KMS-11 (cell line): ENCODE measurements at regions not wholly inside any gene's neighbourhood (a gene's known extent, or its start where the extent isn't known, plus 50 kb on each side); places are given as distances from the start of the nearest gene placed in this dataset.

Experiments used
- H2AFZ ChIP-seq: fragments of 200-600 bp; sonication (generic); 2 replicates; pipeline ENCODE4 v1.6.1; 2016; ENCODE audit warnings: antibody characterized with exemption, mixed run types, low read depth
- H3K27ac ChIP-seq: fragments of 200-600 bp; sonication (generic); 2 replicates; pipeline ENCODE4 v1.6.1; 2016; ENCODE audit warnings: mild to moderate bottlenecking, mixed run types
- H3K27me3 ChIP-seq: fragments of 200-600 bp; sonication (generic); 2 replicates; pipeline ENCODE4 v1.6.1; 2017; ENCODE audit warnings: mild to moderate bottlenecking, low read depth, mixed run types, moderate library complexity; ENCODE audit not compliant: insufficient read depth
- H3K36me3 ChIP-seq: fragments of 200-600 bp; sonication (generic); 2 replicates; pipeline ENCODE4 v1.6.1; 2017; ENCODE audit warnings: mild to moderate bottlenecking, mixed run types; ENCODE audit not compliant: insufficient read depth
- H3K4me1 ChIP-seq: fragments of 200-600 bp; sonication (generic); 2 replicates; pipeline ENCODE4 v1.6.1; 2016; ENCODE audit warnings: mild to moderate bottlenecking, low read depth, mixed run types; ENCODE audit not compliant: poor library complexity, severe bottlenecking
- H3K4me2 ChIP-seq: fragments of 200-600 bp; sonication (generic); 2 replicates; pipeline ENCODE4 v1.7.0; 2016; ENCODE audit warnings: mild to moderate bottlenecking, mixed run types
- H3K4me3 ChIP-seq: fragments of 200-600 bp; sonication (generic); IDR thresholded peaks from 2 replicates; pipeline ENCODE4 v1.6.1; 2017; ENCODE audit warnings: low read depth, low read length, mixed read lengths; ENCODE audit not compliant: insufficient read depth
- H3K79me2 ChIP-seq: fragments of 200-600 bp; sonication (generic); 2 replicates; pipeline ENCODE4 v1.6.1; 2016; ENCODE audit warnings: low read depth, mixed run types; ENCODE audit not compliant: insufficient read depth
- H3K9ac ChIP-seq: fragments of 200-600 bp; sonication (generic); 2 replicates; pipeline ENCODE4 v1.6.1; 2016; ENCODE audit warnings: mild to moderate bottlenecking, mixed run types
- H4K20me1 ChIP-seq: fragments of 200-600 bp; sonication (generic); 2 replicates; pipeline ENCODE4 v1.6.1; 2016; ENCODE audit warnings: mild to moderate bottlenecking, mixed run types; ENCODE audit not compliant: insufficient read depth
- CTCF ChIP-seq: fragments of 200-600 bp; sonication (generic); conservative IDR thresholded peaks from 2 replicates; pipeline ENCODE4 v1.6.1; 2017; ENCODE audit warnings: low read depth, mild to moderate bottlenecking, antibody characterized with exemption, low read length, moderate library complexity, mixed read lengths

- Histone ChIP-seq H3K27ac (0 out of 2 replicates have a peak overlapping the region, but pooled peaks have one; percentile 18), H2AFZ (peak overlapping the region; percentile 62; the same call in 1 of the 2 replicates), H3K4me2 (peak overlapping the region; percentile 2; the same call in 1 of the 2 replicates), H3K36me3 (no peaks in the 10 kb centered on the region), H3K9ac (0 out of 2 replicates have a peak overlapping the region, but pooled peaks have one; percentile 4), H3K4me1 (peaks cover 10% of the 10 kb centered on the region), H3K79me2 (no peaks in the 10 kb centered on the region), H3K27me3 (no peaks in the 10 kb centered on the region), H4K20me1 (no peaks in the 10 kb centered on the region), H3K4me3 (no peak overlapping the region)
- no peak for TF ChIP-seq CTCF
These were observed 193.6 kb downstream of the EDN1 start for GRCh38 chr6:12483712-12484111.

- Histone ChIP-seq H3K4me3 (no peak overlapping the region), H3K9ac (no peak overlapping the region), H3K27me3 (no peaks in the 10 kb centered on the region), H3K4me2 (no peak overlapping the region), H3K36me3 (no peaks in the 10 kb centered on the region), H3K4me1 (peaks cover 10% of the 10 kb centered on the region), H2AFZ (no peak overlapping the region), H3K27ac (no peak overlapping the region), H3K79me2 (no peaks in the 10 kb centered on the region), H4K20me1 (no peaks in the 10 kb centered on the region)
- TF ChIP-seq CTCF, result no peak
These were observed 194.4 kb downstream of the EDN1 start for GRCh38 chr6:12484519-12484918.

- H3K4me1 ChIP-seq, result peaks cover 10% of the 10 kb centered on the region
- H3K4me3 ChIP-seq, result no peak overlapping the region
- no peak overlapping the region for H3K9ac ChIP-seq
- no peak overlapping the region for H2AFZ ChIP-seq
- no peaks in the 10 kb centered on the region for H3K36me3 ChIP-seq
- no peaks in the 10 kb centered on the region for H3K27me3 ChIP-seq
- H3K79me2 ChIP-seq, result no peaks in the 10 kb centered on the region
- H3K4me2 ChIP-seq, result no peak overlapping the region
- no peak for TF ChIP-seq CTCF
- H4K20me1 ChIP-seq, result no peaks in the 10 kb centered on the region
- H3K27ac ChIP-seq, result no peak overlapping the region
These were observed 195.1 kb downstream of the EDN1 start for GRCh38 chr6:12485226-12485764.

DNA sequence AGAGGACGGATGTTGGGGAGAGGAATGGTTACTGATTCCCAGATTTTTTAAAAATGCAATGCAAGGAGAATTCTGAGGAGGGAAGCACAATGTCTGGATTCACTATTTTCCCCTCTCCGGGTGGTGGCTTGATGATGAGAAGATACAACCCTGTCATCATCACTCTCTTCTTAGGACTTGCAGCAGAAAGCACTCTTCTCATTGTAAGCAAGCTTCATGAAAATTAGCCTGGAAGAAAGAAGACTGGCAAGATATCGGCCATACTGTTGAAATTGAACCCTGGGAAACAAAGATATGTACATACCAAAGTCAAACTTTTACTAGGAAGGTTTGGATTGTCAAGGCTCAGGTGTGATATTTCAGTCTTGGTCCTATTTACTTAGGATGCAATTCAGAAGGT is 195.7 kb downstream of the EDN1 start:
- Histone ChIP-seq H3K27ac (no peak overlapping the region), H3K9ac (no peak overlapping the region), H3K36me3 (no peaks in the 10 kb centered on the region), H4K20me1 (no peaks in the 10 kb centered on the region), H2AFZ (no peak overlapping the region), H3K27me3 (no peaks in the 10 kb centered on the region), H3K4me2 (no peak overlapping the region), H3K79me2 (no peaks in the 10 kb centered on the region), H3K4me3 (no peak overlapping the region), H3K4me1 (peaks cover 10% of the 10 kb centered on the region)
- TF ChIP-seq CTCF, result no peak
